NCI-H774 (cell line): ENCODE measurements at regions not wholly inside any gene's neighbourhood (a gene's known extent, or its start where the extent isn't known, plus 50 kb on each side); places are given as distances from the start of the nearest gene placed in this dataset.

ENCODE experiments used
- DNase-seq: peaks from one replicate; lab custom pipeline; 2025; lab: John Stamatoyannopoulos, UW

DNA sequence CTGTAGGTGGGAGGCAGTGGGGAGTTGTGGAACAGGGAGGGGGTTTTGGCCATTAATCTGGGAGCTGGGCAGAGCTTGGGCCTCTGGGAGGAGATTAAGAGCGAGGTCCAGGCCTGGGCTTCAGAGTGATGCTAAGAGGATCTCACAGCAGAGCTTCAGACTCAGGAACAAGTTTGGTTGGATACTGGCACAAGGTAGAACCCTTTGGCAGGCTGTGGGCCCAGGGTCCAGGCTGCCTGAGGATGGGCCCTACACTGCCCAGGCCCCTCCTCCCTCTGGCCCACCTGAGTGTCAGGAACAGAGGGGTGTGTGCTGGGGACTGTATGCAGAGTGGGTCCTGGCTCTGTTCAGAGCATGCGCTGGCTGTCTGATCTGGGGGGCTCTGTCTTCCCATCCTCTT is 334.9 kb downstream of the CYP26B1 start:
- DNase-seq: no peak

DNA sequence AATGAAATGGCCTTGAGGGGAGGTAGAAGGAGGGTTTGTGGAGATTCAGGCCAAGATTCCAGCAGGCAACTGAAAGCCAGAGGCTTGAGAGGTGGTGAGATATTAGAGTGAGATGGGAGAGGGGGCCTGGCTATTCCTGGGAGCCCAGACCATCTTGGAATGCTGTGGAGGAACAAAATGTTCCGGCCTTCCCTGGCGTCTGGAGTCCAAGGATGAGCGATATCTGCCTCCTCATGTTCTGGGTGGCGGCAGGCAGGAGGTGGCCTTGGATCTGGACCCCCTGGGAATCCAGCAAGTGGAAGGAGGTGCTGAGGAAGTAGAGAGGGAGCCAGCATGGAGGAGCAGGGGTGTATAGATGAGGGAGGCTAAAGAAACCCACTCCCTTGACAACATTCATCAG is 335.9 kb downstream of the CYP26B1 start:
- DNase-seq: no peak

DNA sequence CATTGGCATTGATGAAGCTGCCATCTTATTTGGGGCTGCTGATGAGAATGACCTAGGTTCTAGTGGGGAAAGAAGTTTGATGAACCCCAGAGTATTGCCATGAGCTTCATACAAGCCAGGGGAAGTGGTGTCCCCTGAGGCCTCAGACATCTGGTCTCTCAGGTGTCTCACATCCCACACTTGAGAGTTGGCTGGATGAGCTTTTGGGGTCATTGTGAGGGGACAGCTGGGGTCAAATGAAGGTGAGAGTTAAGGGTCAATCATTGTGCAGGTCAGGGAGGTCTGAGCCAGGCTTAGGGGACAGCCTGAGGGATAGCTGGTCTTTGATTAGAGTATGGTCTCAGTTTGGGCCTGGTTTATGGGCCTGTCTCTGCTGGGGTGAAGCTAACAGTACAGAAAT is 336.5 kb downstream of the CYP26B1 start:
- no peak for DNase-seq

DNA sequence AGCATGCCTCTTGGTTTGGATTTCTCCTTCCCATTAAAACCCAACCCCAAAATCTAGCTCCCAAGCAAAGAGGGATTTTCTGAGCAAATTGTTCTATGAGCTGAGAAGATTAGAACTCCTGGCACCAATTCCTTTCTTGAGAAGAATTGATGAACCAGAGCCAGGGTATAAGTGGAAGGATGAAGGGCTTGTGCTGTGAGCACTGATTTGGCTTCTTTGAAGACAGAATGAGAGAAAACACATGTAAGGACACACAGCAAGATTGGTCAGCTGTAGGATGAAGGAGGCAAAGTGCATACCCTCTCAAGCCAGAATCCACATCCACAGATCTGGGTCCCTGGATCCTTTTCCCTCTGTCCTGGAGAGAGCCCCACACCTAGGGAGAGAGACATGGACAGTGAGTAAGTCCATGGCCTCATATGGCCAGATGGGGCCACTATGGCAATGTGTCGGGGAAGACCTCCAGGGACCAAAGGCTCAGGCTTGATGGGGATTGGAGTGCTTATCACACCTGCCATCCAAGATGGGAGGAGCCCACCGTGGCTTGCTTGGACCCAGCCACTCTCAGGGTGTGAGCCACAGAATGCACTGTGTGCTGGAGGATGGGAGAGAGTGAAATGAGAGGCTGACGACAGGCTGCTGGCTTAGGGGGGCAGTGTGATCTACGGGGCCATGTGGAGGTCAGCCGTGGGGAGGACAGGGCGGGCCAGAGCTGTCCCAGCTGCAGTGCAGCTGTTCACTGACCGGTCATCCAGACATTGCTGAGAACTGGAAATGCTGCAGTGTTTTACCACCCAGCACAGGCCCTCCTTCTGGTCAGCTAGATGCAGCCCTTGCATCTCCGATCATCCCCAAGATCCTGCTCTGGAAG is 339.8 kb downstream of the CYP26B1 start:
- no peak for DNase-seq

DNA sequence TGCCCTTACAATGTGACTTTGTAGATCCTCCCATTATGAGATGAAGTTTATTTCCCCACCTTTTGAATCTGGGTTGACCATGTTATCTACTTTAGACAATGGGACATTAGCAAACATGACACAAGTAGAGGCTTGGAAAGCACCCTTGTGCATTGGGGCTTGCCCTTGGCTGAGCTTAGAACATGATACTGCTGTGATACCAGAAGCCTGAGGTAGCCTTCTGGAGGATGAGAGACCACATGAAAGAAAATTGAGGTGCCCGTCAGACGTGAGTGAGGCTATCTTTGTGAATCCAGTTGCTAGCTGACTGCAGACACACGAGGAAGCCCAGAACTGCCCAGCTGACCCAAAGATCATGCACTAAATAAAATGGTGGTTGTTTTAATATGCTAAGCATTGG is 341.2 kb downstream of the CYP26B1 start:
- no peak for DNase-seq

DNA sequence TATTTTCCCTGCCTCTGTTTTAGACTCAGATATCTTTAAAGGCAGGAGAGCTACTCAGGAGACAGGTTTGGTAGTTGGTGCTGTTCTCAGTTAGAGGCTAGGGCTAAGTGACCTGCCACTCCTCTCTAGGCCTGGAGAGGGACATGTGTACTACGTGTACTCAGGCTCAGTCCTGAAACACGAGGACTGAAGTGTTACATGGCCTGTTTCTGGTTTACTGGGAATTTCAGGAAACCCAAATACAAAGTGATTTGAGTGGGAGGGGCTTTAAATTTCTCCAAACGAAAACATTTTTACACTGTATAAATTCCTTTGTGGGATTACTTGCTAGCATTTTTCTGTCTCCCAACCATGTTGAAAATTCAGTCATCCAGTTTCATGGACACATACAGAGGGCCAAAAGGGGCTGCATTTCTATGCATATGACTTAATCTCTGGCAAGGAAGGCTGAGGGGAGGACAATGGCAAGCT is 343.3 kb downstream of the CYP26B1 start:
- no peak for DNase-seq

DNA sequence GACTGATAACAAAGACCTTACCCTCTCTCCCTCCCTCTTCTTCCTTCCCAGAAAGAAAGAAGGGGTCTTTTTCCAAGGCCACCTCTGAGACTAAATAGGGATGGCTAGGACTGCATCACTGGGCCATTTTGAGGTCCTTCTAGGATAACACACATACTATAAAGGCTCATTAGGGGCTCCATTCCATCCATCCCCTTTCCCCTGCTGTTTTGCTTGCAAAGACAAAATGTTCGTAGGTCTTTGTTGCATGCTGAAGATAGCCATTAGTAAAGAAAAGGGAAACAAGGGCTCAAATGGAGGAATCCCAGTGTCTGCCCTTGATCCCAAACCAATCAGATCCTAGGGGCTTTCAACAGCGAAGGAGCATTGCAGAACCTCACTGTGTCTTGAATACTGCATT is 344.3 kb downstream of the CYP26B1 start:
- no peak for DNase-seq

DNA sequence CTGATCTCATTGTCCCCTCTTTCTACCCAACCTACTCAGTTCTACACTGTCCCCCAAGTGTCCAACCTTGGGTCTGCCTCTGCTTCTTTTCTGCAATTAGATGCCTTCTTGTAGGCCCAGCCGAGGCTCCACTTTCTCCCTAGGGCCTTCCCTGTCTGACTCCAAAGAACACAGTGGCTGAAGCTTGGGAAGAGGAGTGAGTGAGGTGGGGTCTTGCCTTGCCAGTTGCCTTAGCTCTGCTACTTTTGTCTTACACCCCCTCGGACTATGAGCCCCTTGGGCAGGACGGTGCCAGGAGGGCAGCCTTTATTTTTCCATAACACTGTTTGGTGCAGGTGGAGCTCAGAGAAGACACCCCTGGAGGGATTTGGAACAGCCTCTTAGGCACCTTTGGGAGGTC is 345.1 kb downstream of the CYP26B1 start:
- DNase-seq: no peak

DNA sequence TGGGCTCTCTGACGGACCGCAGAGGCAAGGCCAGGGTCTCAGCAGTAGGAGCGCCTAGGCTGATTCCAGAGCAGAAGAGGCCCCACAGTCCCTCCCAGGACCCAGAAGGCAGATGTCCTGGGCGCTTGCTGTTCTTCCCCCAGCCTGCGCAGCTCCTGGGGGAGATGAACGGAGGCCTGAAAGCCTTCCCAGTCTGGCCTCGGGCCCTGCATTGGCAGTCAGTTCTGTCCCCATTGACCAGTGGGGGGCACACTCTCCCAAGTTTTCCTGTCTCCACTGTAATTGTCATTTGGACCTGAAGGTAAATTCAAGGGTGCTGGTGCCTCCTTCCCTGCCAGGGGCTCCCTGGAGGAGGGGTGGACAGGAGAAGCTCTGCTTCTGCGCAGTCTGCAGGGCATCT is 345.7 kb downstream of the CYP26B1 start:
- no peak for DNase-seq

DNA sequence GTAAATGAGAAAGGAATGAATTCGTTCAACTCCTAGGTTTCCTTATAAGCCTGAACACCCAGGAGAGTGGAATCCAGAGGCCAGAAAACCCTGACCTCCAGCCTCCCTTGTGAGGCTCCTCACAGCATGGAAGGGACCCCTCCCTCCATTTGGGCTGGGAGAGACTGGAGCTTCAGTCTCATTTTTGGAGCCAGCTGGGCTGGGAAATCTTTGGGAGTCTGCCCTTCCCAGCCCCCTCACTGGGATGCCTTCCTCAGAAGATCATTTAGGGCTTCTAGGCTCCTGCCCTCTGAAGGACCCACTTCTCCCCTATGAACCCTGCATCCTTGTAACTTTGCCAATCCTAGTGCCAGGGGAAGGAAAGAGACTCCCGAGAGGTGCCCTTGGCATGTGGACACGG is 346.1 kb downstream of the CYP26B1 start:
- DNase-seq: no peak

DNA sequence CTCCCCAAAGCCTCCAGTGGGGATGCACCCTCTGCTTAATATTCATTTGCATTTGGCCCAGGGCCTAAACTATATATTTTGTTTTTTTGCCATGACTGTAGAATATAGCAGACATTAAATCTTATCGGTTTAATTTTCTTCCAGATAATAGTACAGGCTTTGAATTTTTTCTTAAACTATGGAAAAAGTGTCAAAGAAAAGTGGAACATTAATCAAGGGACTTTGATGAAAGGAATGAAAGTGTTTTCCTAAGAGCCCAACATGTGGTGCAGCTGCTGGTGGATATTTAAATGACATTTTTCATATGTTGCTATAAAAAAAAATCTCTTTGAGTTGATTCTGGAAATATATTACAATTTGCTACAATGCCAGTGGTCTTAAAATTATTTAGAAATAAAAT is 346.8 kb downstream of the CYP26B1 start:
- no peak for DNase-seq

DNA sequence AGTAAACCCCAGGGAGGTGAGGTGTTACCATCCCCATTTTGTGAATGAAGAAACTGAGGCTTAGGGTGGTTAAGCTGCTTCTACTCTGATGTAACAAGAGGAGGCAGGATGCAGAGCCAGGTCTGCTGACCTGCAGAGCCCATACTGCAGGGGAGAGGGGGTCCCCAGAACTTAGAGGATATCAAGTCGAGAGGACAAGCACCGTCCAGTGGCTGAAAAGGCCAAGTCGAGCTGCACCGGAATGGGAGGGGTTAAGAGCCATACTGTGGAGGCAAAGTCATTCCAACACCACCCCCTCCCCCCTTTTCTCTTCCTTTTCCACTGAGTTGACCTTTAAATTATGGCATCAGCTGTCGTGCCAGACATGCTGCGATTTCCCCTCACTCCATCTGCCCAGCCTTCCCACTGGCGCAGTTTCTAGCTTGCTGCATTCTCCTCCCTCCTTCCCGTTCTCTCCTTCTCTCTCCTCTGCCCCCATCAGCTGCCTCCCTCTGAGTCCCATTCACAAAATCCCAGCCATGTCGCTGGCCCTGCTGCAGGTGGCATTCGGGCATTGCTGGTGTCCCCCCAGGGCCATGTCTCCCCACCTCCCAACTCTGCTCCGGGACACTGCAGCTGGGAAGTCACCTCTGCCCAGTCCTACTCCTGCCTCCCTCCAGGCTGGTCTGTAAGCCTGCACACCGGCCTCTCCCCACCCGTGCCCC is 346.9 kb downstream of the DYSF start:
- DNase-seq: no peak

DNA sequence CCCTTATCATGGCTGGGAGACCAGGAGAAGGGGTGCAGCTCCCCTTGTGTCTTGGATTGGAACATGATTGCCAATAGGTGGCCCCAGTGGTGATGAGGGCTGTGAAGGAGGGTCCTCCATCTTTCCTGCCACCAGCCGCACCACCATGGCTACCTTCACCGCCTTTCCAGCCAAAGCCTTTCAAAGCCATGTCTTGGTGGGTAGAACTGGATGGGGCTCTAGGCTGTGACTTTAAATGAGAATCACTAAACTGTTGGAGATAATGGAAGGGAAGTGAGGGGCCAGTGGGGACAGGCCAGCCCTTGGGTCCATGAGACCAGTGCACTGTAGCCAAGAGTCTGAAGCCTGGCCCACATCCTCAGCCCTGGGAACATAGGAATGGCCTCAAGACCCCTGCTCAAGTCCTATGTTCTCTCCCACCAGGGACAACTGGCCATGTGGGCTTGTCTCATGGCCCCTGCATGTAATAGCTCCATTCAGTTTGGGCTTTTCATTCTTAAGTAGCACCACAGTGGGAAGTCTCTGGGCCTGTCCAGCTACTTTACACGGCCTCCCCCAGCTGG is 345.7 kb downstream of the DYSF start:
- DNase-seq: no peak

DNA sequence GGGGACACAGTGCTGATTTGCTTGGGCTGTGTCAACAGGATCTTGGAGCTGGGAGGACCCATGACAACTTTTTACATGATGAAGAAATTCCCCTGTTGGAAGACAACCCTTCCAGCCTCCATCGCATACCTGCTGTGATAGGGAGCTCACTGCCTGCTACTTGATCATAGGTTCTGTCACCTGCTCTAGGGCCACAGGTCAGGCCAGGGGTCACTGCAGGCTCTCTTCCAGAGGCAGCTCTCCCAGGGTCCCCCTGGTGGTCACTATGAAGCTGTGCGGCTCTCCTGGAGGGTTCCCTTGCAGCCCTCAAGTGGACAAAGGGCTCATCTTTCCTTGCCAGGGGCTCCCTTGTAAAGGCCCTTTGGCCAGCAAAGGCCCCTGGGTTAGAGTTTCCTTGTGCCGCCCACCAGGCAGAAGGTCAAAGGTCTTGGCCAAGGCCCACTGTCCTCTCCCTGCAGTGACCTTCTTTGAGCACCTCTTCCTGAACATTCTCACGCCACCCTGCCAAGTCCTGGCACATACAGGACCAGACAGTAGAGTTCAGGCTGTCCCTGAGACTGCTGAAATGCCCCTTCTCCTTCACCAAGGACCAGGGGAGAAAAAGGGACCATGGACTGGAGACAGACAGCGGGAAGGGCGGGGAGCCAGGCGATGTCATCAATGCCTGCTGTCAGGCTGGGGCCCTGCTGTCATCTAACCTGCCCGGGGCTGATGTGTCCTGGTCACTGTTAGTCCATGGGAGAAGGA is 345.1 kb downstream of the DYSF start:
- no peak for DNase-seq

DNA sequence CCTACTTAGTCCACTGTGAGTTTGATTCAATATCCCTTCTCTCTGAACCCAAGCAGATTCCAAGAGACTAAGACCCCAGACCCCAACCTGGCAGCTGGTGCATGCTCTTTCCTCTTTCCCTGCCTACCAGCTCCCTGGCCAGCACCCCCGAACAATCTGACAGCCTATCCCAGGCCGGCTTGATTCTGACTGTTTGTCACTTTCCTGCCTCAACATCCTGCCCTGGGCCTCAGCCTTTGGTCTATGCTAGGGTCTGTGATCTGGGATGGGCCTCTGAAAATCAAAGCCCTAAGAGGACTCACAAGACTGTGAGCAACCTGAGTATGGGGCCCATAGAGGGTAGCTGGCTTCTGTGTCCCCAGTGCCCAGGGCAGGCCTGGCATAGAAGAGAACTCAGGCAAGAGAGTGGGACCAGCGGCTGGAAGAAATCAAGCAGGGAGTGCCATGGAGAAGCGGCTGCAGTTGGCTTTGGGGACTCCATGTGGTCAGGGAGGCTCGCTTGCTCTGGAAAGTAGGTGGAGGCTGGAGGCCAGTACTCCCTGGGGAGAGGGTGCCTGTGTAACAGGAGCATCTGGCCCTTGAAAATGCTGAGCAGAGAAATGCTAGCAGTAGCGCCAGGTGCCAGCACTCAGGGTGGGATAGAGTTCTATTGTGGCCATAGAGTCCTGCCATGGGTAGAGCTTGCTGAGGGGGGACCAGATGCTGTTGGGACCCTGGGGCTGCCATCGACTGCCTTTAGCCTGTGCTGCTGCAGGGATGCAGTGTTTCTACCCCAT is 343.9 kb downstream of the DYSF start:
- no peak for DNase-seq

DNA sequence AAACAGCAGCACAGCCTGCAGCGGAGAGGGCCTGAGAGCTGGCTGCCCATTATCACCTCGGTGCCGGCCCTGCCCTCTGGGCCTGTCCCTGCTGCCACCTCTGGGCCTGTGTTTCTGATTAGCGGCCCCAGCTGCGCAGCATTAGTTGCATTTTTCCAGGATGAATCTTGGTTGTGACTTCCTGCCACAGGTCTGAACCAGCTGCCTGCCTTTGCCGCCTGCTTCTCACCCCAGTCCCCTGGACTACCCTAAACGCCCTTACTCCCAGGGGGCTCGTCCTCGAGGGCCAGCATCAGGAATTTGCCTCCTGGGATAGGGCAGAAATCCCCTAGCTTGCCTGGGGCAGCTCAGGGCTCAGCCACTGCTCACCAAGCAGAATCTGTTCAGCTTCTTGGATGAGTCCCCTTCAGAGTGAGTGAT is 342.8 kb downstream of the DYSF start:
- no peak for DNase-seq

DNA sequence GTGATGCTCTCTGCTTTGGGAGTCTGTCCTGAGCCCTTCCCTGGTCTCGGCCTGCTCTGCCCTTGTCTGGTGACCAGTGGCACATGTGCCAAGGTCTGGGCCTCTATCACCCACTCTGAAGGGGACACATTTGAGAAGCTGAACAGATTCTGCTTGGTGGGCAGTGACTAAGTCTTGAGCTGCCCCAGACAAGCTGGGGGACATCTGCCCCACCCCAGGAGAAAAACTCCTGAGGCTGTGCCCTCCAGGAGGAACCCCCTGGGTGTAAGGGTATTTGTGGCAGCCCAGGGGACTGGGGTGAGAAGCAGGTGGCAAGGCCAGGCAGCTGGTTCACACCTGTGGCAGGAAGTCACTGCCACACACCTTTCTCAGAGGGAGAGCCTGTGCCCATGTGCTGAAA is 342.1 kb downstream of the DYSF start:
- no peak for DNase-seq

DNA sequence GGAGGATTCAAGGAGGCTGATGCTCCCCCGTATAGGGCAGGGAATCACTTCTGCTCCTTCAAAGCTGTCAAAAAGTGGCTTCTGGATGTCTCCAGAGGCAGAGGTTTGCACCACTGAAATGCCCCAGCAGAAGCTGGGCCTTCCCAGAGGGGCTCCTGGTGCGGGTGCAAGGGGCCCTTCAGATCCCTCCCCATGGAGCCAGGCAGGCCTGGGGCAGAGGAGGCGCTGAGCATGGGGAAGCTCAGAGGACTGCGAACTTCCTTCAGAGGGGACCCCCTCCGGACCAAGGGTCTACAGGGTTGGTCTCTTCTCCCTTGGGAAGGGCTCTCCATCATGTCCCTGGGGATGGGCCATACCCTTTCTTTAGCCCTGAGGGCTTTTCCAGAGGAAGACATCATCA is 341.2 kb downstream of the DYSF start:
- no peak for DNase-seq

DNA sequence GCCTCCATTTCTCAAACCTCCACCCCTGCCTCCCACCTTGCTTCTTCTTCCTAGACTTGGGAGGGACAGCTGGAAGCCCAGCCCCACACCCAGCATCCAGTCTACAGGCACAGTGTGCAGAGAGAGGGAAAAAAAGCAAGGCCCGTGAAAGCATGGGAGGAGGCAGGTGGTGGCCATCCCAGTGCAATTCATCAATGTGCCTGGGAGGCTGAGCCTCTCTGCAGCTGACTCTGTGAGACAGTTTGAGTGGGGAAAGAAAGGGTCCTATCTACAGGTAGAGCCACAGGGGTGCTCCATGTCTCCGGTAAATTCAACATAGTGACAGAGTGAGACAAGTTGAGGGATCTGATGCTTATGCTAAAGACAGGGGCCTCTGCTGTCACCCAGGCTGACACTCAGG is 340.6 kb downstream of the DYSF start:
- no peak for DNase-seq

DNA sequence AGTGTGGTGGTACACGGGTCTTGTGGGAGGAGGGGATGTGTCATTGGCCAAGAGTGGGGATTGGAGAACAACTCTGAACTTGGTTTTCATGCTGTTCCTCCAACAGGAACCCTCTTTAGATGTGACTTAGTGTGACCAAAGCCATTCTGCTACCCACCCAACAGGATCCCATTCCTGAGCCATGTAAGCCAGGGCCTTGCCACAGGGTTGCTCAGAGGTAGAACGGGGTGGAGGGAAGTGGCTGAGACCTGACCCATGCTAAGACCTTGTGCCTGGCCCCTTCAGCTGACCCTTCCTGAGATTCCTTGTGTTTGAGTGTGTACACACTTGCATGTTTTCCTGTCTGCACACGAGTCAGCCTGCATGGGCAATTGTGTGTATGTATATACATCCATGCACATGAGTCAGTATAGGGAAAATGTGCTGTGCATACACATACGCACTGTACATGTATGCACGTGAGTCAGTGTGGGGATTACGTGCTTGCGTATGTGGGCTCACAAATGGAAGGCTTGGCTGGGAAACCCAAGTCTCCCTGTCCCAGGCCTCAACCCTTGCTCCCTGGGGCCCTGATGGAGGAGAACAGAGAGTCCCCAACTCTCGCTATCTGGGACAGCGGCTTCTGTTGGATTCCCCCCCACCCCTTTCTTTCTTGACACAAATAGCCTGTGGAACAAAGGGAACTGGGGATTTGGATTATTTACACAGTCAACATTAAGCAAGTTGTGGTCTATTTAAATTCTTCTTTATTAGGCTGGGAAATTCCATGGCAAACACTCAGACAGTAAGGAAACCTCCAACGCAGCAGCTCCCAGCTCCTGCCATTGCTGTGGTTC is 339.8 kb downstream of the DYSF start:
- no peak for DNase-seq
